ENCODE measurements at regions not wholly inside any gene's neighbourhood (a gene's known extent, or its start where the extent isn't known, plus 50 kb on each side); places are given as distances from the start of the nearest gene placed in this dataset.
"Not testable (repeated sequence)": the region's sequence is repeated elsewhere in the genome, so short reads cannot be mapped to it uniquely, and the experiment has no call there.

GRCh38 chr3:20370273-20371063 is 184.5 kb upstream of the SGO1 start:
- DNase-seq: not testable (repeated sequence)

GRCh38 chr3:20361000-20361399 is 175.0 kb upstream of the SGO1 start:
- no peak for DNase-seq

GRCh38 chr3:20353286-20353685 is 167.3 kb upstream of the SGO1 start:
- DNase-seq: no peak

GRCh38 chr3:20352546-20353179 is 166.7 kb upstream of the SGO1 start:
- DNase-seq: no peak

- DNase-seq: no peak
These were observed 164.4 kb upstream of the SGO1 start for GRCh38 chr3:20350449-20350848.

- DNase-seq: no peak
These were observed 160.9 kb upstream of the SGO1 start for GRCh38 chr3:20346916-20347315.

- DNase-seq: no peak
These were observed 160.4 kb upstream of the SGO1 start for GRCh38 chr3:20346369-20346768.

GRCh38 chr3:20344400-20344959 is 158.5 kb upstream of the SGO1 start:
- DNase-seq: no peak

GRCh38 chr3:20343790-20344189 is 157.8 kb upstream of the SGO1 start:
- no peak for DNase-seq

- DNase-seq: peak; percentile 16
These were observed 154.4 kb upstream of the SGO1 start for GRCh38 chr3:20340324-20340928.

GRCh38 chr3:20336572-20336971 is 150.6 kb upstream of the SGO1 start:
- no peak for DNase-seq

- DNase-seq: no peak
These were observed 148.8 kb upstream of the SGO1 start for GRCh38 chr3:20334842-20335241.

- DNase-seq: no peak
These were observed 141.9 kb upstream of the SGO1 start for GRCh38 chr3:20327889-20328288.

- DNase-seq: no peak
These were observed 140.5 kb upstream of the SGO1 start for GRCh38 chr3:20326541-20326940.

- no peak for DNase-seq
These were observed 139.6 kb upstream of the SGO1 start for GRCh38 chr3:20325563-20325962.

GRCh38 chr3:20324664-20325478 is 138.9 kb upstream of the SGO1 start:
- no peak for DNase-seq

GRCh38 chr3:20323307-20323927 is 137.4 kb upstream of the SGO1 start:
- DNase-seq: no peak

- no peak for DNase-seq
These were observed 136.1 kb upstream of the SGO1 start for GRCh38 chr3:20322085-20322484.

- no peak for DNase-seq
These were observed 135.5 kb upstream of the SGO1 start for GRCh38 chr3:20321391-20322047.

- DNase-seq: no peak
These were observed 134.5 kb upstream of the SGO1 start for GRCh38 chr3:20320489-20320888.

- no peak for DNase-seq
These were observed 133.5 kb upstream of the SGO1 start for GRCh38 chr3:20319551-20319950.

- DNase-seq: no peak
These were observed 131.6 kb upstream of the SGO1 start for GRCh38 chr3:20317616-20318015.
